H1 (cell line): ENCODE measurements at regions not wholly inside any gene's neighbourhood (a gene's known extent, or its start where the extent isn't known, plus 50 kb on each side); places are given as distances from the start of the nearest gene placed in this dataset.

ENCODE experiments used
- ATF3 ChIP-seq: IDR thresholded peaks from 2 replicates; pipeline ENCODE4 v1.6.1; 2011; ENCODE audit warnings: low read depth, mild to moderate bottlenecking, low read length; ENCODE audit not compliant: insufficient read depth
- CHD1 ChIP-seq: IDR thresholded peaks from 2 replicates; pipeline ENCODE4 v1.6.1; 2012; ENCODE audit warnings: low read depth, low read length, improper control_type of control experiment
- CHD2 ChIP-seq: IDR thresholded peaks from 2 replicates; pipeline ENCODE4 v1.6.1; 2012; ENCODE audit warnings: low read length, improper control_type of control experiment
- CTCF ChIP-seq, 3 experiments: IDR thresholded peaks; 1 replicate in 2 of 3; 2 replicates in 1 of 3; pipeline versions ENCODE4 v1.5.1 to v1.6.1; 2011; ENCODE audit warnings: low read length in 3 of 3, mild to moderate bottlenecking in 3 of 3, inconsistent platforms in 2 of 3, low read depth in 1 of 3, moderate library complexity in 1 of 3; ENCODE audit not compliant: insufficient read depth in 1 of 3; ENCODE audit errors: control extremely low read depth in 1 of 3
- E2F6 ChIP-seq: IDR thresholded peaks from 2 replicates; pipeline ENCODE4 v1.6.1; 2012; ENCODE audit warnings: inconsistent platforms
- EP300 ChIP-seq, 2 experiments: IDR thresholded peaks; 1 replicate in 1 of 2; 2 replicates in 1 of 2; pipeline ENCODE4 v1.6.1; 2011 to 2012; ENCODE audit warnings: low read depth in 2 of 2, low read length in 2 of 2, mild to moderate bottlenecking in 2 of 2, borderline replicate concordance in 1 of 2, inconsistent platforms in 1 of 2, moderate library complexity in 1 of 2
- POU5F1 ChIP-seq: IDR thresholded peaks from 2 replicates; pipeline ENCODE4 v1.6.1; 2011; ENCODE audit warnings: low read depth, mild to moderate bottlenecking, low read length, moderate library complexity
- RNF2 ChIP-seq: fragments of 200-900, 300-1000 bp; sonication (generic); IDR thresholded peaks from 2 replicates; pipeline ENCODE4 v1.7.1; 2016; ENCODE audit warnings: borderline replicate concordance, low read depth, mild to moderate bottlenecking, antibody characterized with exemption, low read length; ENCODE audit not compliant: poor library complexity, severe bottlenecking; ENCODE audit errors: missing control alignments
- SAP30 ChIP-seq: fragments of 300-600 bp; sonication (generic); IDR thresholded peaks from 2 replicates; pipeline ENCODE4 v1.7.1; 2012; ENCODE audit warnings: low read length, moderate library complexity, mild to moderate bottlenecking, inconsistent platforms; ENCODE audit not compliant: insufficient read depth, insufficient replicate concordance
- USF2 ChIP-seq: IDR thresholded peaks from 2 replicates; pipeline ENCODE4 v1.6.1; 2011; ENCODE audit warnings: low read length, improper control_type of control experiment

- TF ChIP-seq CTCF (IDR thresholded peaks at IDR 0.05; ENCODE audit: control extremely low read depth in 1 of 3, insufficient read depth in 1 of 3, low read depth in 1 of 3, low read length in 3 of 3) (no peak), CHD1 (no peak), ATF3 (no peak), EP300 (IDR thresholded peaks at IDR 0.05; ENCODE audit: borderline replicate concordance in 1 of 2, low read depth in 2 of 2, low read length in 2 of 2) (no peak), USF2 (no peak), SAP30 (no peak), RNF2 (no peak), POU5F1 (no peak), CHD2 (no peak), E2F6 (no peak)
These were observed 318.9 kb upstream of the ZMIZ1 start (continued) for GRCh38 chr10:78749898-78750297.
